Fibroblast of skin of scalp (primary cell): ENCODE measurements at regions not wholly inside any gene's neighbourhood (a gene's known extent, or its start where the extent isn't known, plus 50 kb on each side); places are given as distances from the start of the nearest gene placed in this dataset.
A peak's percentile ranks its signal among the peaks of the same experiment; 100 is the strongest.
"Not testable (repeated sequence)": the region's sequence is repeated elsewhere in the genome, so short reads cannot be mapped to it uniquely, and the experiment has no call there.

Experiments used
- DNase-seq: peaks from one replicate; pipeline ENCODE4 v3.0.0-alpha.2; 2013

- no peak for DNase-seq
These were observed 232.0 kb downstream of the ANKRD60 start for GRCh38 chr20:57996465-57996864.

GRCh38 chr20:57995381-57995977 lies 233.0 kb downstream of the ANKRD60 start:
- no peak for DNase-seq

GRCh38 chr20:57993716-57994431 lies 234.6 kb downstream of the ANKRD60 start:
- DNase-seq, result peak; percentile 20

GRCh38 chr20:57991211-57991881 lies 237.1 kb downstream of the ANKRD60 start:
- peak; percentile 93 for DNase-seq

GRCh38 chr20:57990396-57990987 lies 238.0 kb downstream of the ANKRD60 start:
- DNase-seq, result peak; percentile 76

- no peak for DNase-seq
These were observed 239.6 kb downstream of the ANKRD60 start for GRCh38 chr20:57988828-57989227.

GRCh38 chr20:57988422-57988821 lies 240.0 kb downstream of the ANKRD60 start:
- no peak for DNase-seq

GRCh38 chr20:57987659-57988058 lies 240.8 kb downstream of the ANKRD60 start:
- no peak for DNase-seq

- no peak for DNase-seq
These were observed 241.8 kb downstream of the ANKRD60 start for GRCh38 chr20:57986666-57987065.

GRCh38 chr20:57985278-57985677 lies 243.2 kb downstream of the ANKRD60 start:
- DNase-seq, result no peak

GRCh38 chr20:57983082-57983481 lies 245.4 kb downstream of the ANKRD60 start:
- no peak for DNase-seq

- DNase-seq, result no peak
These were observed 247.9 kb downstream of the ANKRD60 start for GRCh38 chr20:57980506-57980905.

- DNase-seq, result no peak
These were observed 250.9 kb downstream of the ANKRD60 start for GRCh38 chr20:57977569-57977968.

GRCh38 chr20:57977141-57977540 lies 251.3 kb downstream of the ANKRD60 start:
- no peak for DNase-seq

- DNase-seq, result no peak
These were observed 253.6 kb downstream of the ANKRD60 start for GRCh38 chr20:57974863-57975262.

- no peak for DNase-seq
These were observed 254.6 kb downstream of the ANKRD60 start for GRCh38 chr20:57973886-57974285.

GRCh38 chr20:57971583-57971982 lies 256.9 kb downstream of the ANKRD60 start:
- DNase-seq, result not testable (repeated sequence)

- no peak for DNase-seq
These were observed 257.6 kb downstream of the ANKRD60 start for GRCh38 chr20:57970856-57971255.

- no peak for DNase-seq
These were observed 258.3 kb downstream of the ANKRD60 start for GRCh38 chr20:57970116-57970515.

- no peak for DNase-seq
These were observed 258.3 kb upstream of the PMEPA1 start for GRCh38 chr20:57968120-57968519.

- DNase-seq, result no peak
These were observed 257.5 kb upstream of the PMEPA1 start for GRCh38 chr20:57967364-57967763.

GRCh38 chr20:57966620-57967019 lies 256.8 kb upstream of the PMEPA1 start:
- no peak for DNase-seq

GRCh38 chr20:57965441-57965840 lies 255.6 kb upstream of the PMEPA1 start:
- no peak for DNase-seq
